ENCODE measurements at regions not wholly inside any gene's neighbourhood (a gene's known extent, or its start where the extent isn't known, plus 50 kb on each side); places are given as distances from the start of the nearest gene placed in this dataset.

DNA sequence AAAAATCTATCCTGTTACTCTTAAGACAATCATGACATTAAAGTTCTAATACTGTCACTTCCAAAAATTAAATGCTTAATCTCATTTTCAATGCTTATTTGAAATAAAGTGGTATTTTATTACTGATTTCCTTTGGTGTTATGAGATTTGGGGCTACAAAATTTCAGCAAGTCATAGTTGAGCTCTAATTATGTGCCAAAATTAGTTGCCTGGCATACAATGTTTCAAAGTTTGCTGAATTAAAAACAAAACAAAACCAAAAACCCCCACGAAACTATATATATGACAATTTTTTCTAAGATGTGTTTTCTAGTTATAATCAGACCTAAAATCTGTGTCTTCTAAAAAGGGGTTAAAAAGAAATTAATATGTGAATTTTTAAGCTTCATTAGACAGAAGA lies 62.2 kb downstream of the KCNRG start:
- TF ChIP-seq, protein P1, sequence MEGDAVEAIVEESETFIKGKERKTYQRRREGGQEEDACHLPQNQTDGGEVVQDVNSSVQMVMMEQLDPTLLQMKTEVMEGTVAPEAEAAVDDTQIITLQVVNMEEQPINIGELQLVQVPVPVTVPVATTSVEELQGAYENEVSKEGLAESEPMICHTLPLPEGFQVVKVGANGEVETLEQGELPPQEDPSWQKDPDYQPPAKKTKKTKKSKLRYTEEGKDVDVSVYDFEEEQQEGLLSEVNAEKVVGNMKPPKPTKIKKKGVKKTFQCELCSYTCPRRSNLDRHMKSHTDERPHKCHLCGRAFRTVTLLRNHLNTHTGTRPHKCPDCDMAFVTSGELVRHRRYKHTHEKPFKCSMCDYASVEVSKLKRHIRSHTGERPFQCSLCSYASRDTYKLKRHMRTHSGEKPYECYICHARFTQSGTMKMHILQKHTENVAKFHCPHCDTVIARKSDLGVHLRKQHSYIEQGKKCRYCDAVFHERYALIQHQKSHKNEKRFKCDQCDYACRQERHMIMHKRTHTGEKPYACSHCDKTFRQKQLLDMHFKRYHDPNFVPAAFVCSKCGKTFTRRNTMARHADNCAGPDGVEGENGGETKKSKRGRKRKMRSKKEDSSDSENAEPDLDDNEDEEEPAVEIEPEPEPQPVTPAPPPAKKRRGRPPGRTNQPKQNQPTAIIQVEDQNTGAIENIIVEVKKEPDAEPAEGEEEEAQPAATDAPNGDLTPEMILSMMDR (IDR thresholded peaks at IDR 0.05) = no peak
- TF ChIP-seq POLR2A (IDR thresholded peaks at IDR 0.05) = no peak
- no peak for TF ChIP-seq EP300 (IDR thresholded peaks at IDR 0.05)
- no peak for TF ChIP-seq POLR2AphosphoS5 (IDR thresholded peaks at IDR 0.05)
